ENCODE measurements at regions not wholly inside any gene's neighbourhood (a gene's known extent, or its start where the extent isn't known, plus 50 kb on each side); places are given as distances from the start of the nearest gene placed in this dataset.

DNA sequence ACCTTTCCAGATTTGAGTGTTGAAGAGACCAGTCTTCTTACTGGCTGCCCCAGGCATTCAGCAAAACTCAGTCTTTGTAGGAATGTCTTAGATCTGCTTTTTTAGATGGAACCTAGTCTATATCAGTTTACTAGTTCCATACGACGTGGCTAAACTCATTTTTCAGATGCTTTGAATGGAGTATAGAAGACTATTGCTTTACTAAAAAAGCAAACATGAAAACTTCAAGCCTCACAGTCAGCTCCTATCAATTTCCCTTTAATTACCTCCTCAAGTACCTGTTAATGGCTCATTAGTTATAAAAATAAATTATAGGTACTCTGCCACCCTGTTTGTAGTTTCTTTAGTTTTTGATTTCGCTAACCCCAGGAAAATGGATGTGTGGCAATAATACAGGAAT, 63.0 kb upstream of the STOX2 start:
- TF ChIP-seq, protein P1, sequence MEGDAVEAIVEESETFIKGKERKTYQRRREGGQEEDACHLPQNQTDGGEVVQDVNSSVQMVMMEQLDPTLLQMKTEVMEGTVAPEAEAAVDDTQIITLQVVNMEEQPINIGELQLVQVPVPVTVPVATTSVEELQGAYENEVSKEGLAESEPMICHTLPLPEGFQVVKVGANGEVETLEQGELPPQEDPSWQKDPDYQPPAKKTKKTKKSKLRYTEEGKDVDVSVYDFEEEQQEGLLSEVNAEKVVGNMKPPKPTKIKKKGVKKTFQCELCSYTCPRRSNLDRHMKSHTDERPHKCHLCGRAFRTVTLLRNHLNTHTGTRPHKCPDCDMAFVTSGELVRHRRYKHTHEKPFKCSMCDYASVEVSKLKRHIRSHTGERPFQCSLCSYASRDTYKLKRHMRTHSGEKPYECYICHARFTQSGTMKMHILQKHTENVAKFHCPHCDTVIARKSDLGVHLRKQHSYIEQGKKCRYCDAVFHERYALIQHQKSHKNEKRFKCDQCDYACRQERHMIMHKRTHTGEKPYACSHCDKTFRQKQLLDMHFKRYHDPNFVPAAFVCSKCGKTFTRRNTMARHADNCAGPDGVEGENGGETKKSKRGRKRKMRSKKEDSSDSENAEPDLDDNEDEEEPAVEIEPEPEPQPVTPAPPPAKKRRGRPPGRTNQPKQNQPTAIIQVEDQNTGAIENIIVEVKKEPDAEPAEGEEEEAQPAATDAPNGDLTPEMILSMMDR (IDR thresholded peaks at IDR 0.05) = no peak
- TF ChIP-seq POLR2A (IDR thresholded peaks at IDR 0.05; ENCODE audit: low read length) (no peak), ZSCAN20 (CRISPR knock-in tag; IDR thresholded peaks at IDR 0.05) (no peak), CEBPB (IDR thresholded peaks at IDR 0.05) (no peak), RAD21 (conservative IDR thresholded peaks at IDR 0.05 in 1 of 2, IDR thresholded peaks at IDR 0.05 in 1 of 2) (no peak)
- TF ChIP-seq, protein P2, sequence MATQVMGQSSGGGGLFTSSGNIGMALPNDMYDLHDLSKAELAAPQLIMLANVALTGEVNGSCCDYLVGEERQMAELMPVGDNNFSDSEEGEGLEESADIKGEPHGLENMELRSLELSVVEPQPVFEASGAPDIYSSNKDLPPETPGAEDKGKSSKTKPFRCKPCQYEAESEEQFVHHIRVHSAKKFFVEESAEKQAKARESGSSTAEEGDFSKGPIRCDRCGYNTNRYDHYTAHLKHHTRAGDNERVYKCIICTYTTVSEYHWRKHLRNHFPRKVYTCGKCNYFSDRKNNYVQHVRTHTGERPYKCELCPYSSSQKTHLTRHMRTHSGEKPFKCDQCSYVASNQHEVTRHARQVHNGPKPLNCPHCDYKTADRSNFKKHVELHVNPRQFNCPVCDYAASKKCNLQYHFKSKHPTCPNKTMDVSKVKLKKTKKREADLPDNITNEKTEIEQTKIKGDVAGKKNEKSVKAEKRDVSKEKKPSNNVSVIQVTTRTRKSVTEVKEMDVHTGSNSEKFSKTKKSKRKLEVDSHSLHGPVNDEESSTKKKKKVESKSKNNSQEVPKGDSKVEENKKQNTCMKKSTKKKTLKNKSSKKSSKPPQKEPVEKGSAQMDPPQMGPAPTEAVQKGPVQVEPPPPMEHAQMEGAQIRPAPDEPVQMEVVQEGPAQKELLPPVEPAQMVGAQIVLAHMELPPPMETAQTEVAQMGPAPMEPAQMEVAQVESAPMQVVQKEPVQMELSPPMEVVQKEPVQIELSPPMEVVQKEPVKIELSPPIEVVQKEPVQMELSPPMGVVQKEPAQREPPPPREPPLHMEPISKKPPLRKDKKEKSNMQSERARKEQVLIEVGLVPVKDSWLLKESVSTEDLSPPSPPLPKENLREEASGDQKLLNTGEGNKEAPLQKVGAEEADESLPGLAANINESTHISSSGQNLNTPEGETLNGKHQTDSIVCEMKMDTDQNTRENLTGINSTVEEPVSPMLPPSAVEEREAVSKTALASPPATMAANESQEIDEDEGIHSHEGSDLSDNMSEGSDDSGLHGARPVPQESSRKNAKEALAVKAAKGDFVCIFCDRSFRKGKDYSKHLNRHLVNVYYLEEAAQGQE (IDR thresholded peaks at IDR 0.05) = no peak
- TF ChIP-seq, protein P3, sequence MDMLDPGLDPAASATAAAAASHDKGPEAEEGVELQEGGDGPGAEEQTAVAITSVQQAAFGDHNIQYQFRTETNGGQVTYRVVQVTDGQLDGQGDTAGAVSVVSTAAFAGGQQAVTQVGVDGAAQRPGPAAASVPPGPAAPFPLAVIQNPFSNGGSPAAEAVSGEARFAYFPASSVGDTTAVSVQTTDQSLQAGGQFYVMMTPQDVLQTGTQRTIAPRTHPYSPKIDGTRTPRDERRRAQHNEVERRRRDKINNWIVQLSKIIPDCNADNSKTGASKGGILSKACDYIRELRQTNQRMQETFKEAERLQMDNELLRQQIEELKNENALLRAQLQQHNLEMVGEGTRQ (IDR thresholded peaks at IDR 0.05) = no peak
